Testis (tissue), 2 donors: ENCODE measurements at regions not wholly inside any gene's neighbourhood (a gene's known extent, or its start where the extent isn't known, plus 50 kb on each side); places are given as distances from the start of the nearest gene placed in this dataset.

Experiments used
- POLR2A ChIP-seq: fragments of 450-650 bp; IDR thresholded peaks from one replicate; pipeline ENCODE4 v1.6.1; 2017; ENCODE audit warnings: antibody characterized with exemption, mild to moderate bottlenecking, moderate library complexity
- TF ChIP-seq, protein P1 (sequence below), 3 experiments: fragments of 450-650 bp in 2 of 3; fragments of 200-600 bp in 1 of 3; sonication (generic) in 1 of 3; IDR thresholded peaks; one replicate each; pipeline ENCODE4 v1.5.1; 2016 to 2019; ENCODE audit warnings: antibody characterized with exemption in 3 of 3, mild to moderate bottlenecking in 2 of 3, moderate library complexity in 1 of 3

DNA sequence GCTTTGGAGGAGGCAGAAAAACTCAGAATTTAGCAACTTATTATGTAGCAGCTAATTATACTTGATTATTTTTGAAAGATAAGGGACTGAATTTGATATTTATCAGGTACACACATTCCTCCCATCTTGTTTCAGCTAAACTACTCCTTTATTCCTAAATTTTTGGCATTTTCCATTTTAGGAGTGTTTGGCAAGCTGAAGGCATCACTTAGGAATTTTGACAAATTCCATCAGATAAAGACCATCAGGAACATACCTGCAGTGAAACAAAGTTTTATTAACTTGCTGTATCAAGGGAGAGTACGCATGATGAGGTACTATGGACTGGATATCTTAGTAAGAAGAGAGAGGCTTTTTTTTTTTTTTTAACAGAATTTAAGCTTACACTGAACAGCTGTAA is 1092.2 kb downstream of the PLA2G4A start:
- TF ChIP-seq, protein P1, sequence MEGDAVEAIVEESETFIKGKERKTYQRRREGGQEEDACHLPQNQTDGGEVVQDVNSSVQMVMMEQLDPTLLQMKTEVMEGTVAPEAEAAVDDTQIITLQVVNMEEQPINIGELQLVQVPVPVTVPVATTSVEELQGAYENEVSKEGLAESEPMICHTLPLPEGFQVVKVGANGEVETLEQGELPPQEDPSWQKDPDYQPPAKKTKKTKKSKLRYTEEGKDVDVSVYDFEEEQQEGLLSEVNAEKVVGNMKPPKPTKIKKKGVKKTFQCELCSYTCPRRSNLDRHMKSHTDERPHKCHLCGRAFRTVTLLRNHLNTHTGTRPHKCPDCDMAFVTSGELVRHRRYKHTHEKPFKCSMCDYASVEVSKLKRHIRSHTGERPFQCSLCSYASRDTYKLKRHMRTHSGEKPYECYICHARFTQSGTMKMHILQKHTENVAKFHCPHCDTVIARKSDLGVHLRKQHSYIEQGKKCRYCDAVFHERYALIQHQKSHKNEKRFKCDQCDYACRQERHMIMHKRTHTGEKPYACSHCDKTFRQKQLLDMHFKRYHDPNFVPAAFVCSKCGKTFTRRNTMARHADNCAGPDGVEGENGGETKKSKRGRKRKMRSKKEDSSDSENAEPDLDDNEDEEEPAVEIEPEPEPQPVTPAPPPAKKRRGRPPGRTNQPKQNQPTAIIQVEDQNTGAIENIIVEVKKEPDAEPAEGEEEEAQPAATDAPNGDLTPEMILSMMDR (IDR thresholded peaks at IDR 0.05) = no peak
- TF ChIP-seq POLR2A = no peak
